GM21447 (cell line): ENCODE measurements at regions not wholly inside any gene's neighbourhood (a gene's known extent, or its start where the extent isn't known, plus 50 kb on each side); places are given as distances from the start of the nearest gene placed in this dataset.

Experiments used
- ATAC-seq: cut with Tn5 transposase; IDR thresholded peaks from one replicate; pipeline ENCODE4 v1.9.1; 2021; ENCODE audit not compliant: unreplicated experiment

GRCh38 chr2:47238638-47239037 lies 62.3 kb upstream of the CALM2 start:
- ATAC-seq = no peak

DNA sequence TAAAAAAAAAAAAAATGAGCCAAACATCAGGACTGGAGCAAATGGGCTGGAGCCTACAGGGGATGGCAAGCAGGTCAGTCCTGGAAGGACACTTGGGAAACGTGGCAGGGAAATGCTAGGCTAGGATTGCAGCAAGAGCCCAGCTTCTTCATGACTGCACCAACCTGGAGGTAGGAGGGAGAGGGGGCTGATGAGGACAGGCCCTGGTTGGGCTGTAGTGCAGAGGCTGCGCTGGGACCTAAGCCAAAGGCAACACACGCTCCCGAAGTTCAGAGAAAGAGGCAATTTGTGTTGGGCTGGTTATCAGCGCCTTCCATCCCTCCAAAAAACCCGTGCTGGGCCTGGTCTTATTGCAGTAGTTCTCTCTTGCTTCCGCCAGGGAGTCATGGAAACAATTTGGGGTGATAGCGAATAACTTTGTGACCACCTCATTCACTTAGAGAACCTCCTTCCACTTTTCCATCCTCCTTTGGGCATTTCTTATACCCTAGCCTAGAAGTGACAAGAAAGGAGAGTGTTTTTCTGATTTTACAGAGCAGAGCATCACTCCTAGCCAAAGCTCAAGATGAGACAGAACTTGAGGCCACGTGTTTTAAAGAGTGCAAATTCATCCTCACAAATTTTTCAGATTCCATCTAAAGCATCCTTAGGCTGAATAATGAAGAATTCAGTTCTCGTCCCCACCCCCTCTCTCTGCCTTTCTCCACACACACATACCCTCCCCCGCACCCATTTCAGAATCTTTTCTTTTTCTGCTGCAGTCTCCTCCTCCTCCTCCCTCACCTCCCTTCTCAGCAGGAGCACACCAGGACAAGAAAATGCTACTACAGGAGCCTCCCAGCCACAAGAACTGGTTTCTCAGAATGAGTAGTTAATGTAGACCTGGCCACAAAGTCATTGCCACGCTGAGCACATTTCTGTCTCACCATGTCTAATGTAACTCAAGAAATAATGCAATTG lies 61.3 kb upstream of the CALM2 start:
- ATAC-seq = no peak

DNA sequence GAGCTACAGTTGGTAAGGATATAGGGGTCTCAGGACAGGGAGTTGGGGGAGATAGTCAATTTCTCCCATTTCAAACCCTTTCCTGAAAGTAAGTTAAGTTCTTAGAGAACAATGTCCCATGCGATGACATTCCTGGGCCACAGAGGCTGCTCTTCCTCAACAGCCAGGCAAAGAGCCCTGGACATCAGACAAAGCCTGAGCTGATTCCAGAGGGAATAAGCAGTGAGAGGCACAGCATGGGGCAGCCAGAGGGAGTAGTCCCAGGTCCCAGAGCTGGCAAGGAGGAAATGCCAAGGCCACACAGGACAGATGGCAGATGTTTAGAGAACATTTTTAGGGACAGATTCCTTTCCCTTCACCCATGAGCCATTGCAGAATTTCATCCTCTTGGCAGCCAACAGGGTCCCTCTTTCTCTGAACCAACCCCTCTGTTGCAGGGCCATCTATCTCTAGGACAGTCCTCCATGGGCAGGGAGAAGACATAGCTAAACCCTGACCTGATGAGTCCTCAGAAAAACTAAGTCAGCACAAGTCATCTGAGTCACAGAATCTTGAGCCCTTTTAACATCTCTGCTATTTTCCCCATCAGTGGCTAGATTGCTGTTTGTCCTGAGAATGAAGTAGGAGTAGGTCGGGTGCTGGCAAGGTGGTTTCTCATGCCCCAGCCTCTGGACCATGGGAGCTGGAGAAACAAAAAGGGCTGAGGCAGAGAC lies 60.3 kb upstream of the CALM2 start:
- no peak for ATAC-seq

DNA sequence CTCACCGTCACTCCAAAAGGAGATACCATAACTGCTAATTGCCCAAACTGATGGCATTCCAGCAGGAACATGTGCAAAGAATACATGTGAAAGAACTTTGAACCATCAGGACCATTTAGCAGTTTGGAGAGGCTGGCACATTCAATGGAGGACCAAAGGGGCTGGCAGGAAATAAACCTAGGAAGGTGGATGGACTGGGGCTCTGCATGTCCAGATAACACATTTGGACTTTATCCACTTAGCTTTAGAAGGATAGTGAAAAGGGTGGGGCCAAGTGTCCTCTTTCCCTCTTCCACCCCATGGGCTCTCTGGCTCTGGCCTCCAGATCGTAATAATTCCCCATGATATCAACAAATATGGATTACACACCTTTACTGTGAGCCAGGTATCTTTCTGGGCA lies 58.8 kb upstream of the CALM2 start:
- ATAC-seq = no peak

DNA sequence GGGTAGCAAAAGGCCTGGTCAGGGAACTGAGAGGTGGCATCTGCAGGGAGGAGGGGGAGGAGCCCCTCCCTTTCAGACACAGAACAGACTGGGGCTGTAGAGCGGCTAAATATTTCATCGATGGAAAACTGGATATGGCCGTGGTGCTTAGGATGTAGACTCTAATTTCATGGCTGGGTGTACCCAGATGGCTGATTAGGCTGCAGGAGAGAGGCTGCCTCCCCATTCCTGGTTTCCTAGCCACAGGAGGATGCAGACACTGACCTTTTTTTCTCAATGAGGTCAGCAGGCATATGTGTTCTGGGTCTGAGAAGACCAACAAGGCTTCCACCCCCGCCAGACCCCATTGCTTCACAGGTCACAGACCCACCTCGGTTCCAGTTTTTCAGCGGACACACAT lies 58.1 kb upstream of the CALM2 start:
- ATAC-seq = no peak

DNA sequence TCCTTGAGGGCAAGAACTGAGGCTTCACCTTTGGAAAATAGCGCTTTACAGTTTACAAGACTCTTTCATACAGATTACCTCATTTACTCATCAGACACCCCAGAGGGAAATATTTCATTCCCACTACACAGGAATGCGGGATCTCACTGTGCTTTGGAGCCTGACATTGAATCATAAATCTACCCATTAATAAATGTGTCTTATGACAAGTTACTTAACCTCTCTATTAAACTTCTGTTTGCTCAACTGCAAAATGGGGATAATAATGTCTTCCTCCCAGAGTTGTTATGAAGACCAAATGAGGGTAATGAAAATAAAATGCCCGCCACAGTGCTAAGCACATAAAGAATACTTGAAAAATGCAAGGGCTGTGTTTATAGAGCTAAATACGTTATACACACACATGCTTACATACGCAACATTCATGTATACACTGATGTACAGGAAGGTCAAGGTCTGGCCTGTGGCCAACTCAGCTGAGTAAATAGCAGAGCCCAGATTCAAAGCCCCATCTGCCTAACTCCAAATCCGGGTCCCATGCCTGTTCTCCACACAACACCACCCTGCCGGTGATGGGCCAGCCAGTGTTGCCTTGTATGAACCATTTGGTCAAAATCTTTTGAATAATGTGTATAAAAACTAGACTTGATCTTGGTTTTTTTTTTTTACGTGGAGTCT lies 56.6 kb upstream of the CALM2 start:
- ATAC-seq = no peak

DNA sequence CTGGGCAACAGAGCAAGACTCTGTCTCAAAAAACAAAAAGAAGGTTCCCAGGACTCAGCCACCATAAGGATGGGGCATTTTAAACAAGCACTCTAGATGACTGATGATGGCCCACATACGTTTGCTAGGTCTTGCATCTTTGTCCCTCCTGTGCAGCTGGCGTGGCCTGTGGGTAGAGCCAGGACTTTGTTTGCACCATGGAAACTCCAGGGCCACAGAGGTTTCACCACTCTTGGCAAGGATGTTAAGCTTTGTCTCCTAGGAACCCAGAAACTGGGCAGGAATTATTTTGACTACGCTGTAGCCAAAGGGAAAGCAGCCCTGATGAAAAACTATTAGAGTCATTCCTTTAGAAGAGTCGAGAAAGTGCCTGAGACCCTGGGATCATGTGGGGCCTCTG lies 54.1 kb upstream of the CALM2 start:
- ATAC-seq = no peak

GRCh38 chr2:47227532-47228279 lies 51.4 kb upstream of the CALM2 start:
- no peak for ATAC-seq

DNA sequence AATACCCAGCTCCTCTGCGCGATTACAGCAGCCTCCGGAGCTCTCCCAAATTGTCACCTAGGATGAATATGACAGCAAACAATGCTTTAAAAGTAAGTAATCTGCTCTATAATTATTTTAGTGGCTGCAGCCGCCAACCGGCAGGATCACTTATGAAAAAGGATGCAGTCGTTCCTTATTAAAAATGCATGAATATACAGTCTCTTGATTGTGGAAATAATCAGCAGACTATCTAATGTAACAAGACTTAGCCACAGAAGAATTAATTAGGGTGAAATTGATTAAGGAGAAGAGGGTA lies 50.6 kb upstream of the CALM2 start:
- ATAC-seq = no peak

DNA sequence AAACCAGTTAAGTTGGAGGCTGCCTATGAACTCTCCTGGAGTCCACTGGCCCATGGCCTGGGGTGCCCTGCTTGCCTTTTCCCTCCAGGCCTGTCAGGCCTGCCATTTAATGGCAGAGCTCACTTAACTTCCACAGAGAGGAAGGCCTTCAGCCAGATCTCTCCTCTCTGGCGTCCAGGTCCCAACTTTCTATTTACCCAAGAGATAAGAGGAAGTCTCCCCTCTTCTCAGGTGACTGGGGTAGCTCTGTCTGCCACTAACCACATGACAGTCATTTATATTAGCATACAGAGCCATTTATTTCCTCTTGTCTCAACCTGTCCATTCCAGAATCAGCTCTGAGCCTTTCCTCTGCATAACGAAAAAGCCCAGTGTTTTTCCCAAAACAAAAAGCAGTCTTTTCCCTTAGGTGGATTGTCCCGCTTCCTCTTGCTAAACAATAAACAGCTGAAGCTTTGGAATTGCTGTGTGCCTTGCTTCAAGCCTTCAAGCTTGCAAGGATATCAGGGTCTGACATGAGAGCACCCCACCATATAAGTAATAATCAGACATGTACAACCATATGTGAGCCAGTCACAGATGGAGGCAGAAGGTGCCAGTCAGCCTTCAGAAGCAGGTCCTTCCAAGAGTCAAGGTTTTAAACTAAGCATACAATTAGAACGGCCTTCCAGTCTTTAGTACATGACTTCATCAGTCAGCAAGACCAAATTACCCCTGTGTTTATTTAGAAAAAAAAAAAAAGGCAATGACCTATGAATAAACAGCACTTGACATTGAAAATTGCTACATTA lies 50.0 kb upstream of the CALM2 start:
- ATAC-seq = no peak
